ENCODE measurements at regions not wholly inside any gene's neighbourhood (a gene's known extent, or its start where the extent isn't known, plus 50 kb on each side); places are given as distances from the start of the nearest gene placed in this dataset.

GRCh38 chrX:40152741-40153344 lies 55.1 kb upstream of the BCOR start:
- DNase-seq (no peak), ATAC-seq (replicated peaks) (peak; percentile 13 to 15)
- peaks cover 0 to 29% of the 10 kb centered on the region in 2 donors for H3K27me3 Mint-ChIP-seq
- H3K4me1 Mint-ChIP-seq: peaks cover 31 to 69% of the 10 kb centered on the region in 2 donors
- H3K27ac Mint-ChIP-seq: peak overlapping the region; percentile 75
- H3K9me3 Mint-ChIP-seq: no peaks in the 10 kb centered on the region
- peak overlapping the region; percentile 86 for H3K4me3 Mint-ChIP-seq
- no peaks in the 10 kb centered on the region for H3K36me3 Mint-ChIP-seq

- H3K36me3 Mint-ChIP-seq: peaks cover 0 to 2% of the 10 kb centered on the region in 2 donors
- peaks cover 0 to 27% of the 10 kb centered on the region in 2 donors for H3K27me3 Mint-ChIP-seq
- H3K27ac Mint-ChIP-seq: peak overlapping the region; percentile 75
- H3K9me3 Mint-ChIP-seq: no peaks in the 10 kb centered on the region
- peak overlapping the region; percentile 65 to 86 for H3K4me3 Mint-ChIP-seq
- peaks cover 33 to 67% of the 10 kb centered on the region in 2 donors for H3K4me1 Mint-ChIP-seq
- DNase-seq (no peak), ATAC-seq (replicated peaks) (peak; percentile 29 to 33)
Observed at GRCh38 chrX:40152173-40152711, 54.5 kb upstream of the BCOR start.

GRCh38 chrX:40151211-40152172 lies 53.7 kb upstream of the BCOR start:
- DNase-seq (no peak), ATAC-seq (replicated peaks) (no peak)
- peaks cover 0 to 33% of the 10 kb centered on the region in 2 donors for H3K27me3 Mint-ChIP-seq
- H3K27ac Mint-ChIP-seq: peak overlapping the region; percentile 73
- peaks cover 39 to 70% of the 10 kb centered on the region in 2 donors for H3K4me1 Mint-ChIP-seq
- H3K9me3 Mint-ChIP-seq: no peaks in the 10 kb centered on the region
- H3K4me3 Mint-ChIP-seq: peak overlapping the region in 1 of 2 donors; percentile 46
- peaks cover 0 to 6% of the 10 kb centered on the region in 2 donors for H3K36me3 Mint-ChIP-seq

- DNase-seq (no peak), ATAC-seq (replicated peaks) (no peak)
- Mint-ChIP-seq H3K9me3 (no peaks in the 10 kb centered on the region), H3K27ac (no peak overlapping the region), H3K4me1 (peaks cover 39 to 74% of the 10 kb centered on the region in 2 donors), H3K36me3 (peaks cover 0 to 6% of the 10 kb centered on the region in 2 donors), H3K4me3 (no peak overlapping the region), H3K27me3 (peaks cover 0 to 34% of the 10 kb centered on the region in 2 donors)
Observed at GRCh38 chrX:40150503-40150902, 52.7 kb upstream of the BCOR start.

GRCh38 chrX:40149286-40150175 lies 51.8 kb upstream of the BCOR start:
- peak overlapping the region; percentile 58 to 60 for H3K4me3 Mint-ChIP-seq
- H3K4me1 Mint-ChIP-seq: peaks cover 40 to 71% of the 10 kb centered on the region in 2 donors
- ATAC-seq (replicated peaks) (no peak), DNase-seq (no peak)
- peak overlapping the region; percentile 89 for H3K27ac Mint-ChIP-seq
- no peaks in the 10 kb centered on the region for H3K9me3 Mint-ChIP-seq
- peaks cover 0 to 35% of the 10 kb centered on the region in 2 donors for H3K27me3 Mint-ChIP-seq
- peaks cover 0 to 6% of the 10 kb centered on the region in 2 donors for H3K36me3 Mint-ChIP-seq

GRCh38 chrX:40148385-40149285 lies 50.9 kb upstream of the BCOR start:
- H3K9me3 Mint-ChIP-seq: no peaks in the 10 kb centered on the region
- no peak for DNase-seq
- peak overlapping the region; percentile 58 to 60 for H3K4me3 Mint-ChIP-seq
- peak overlapping the region; percentile 89 for H3K27ac Mint-ChIP-seq
- peaks cover 0 to 6% of the 10 kb centered on the region in 2 donors for H3K36me3 Mint-ChIP-seq
- peak; percentile 17 to 18 for ATAC-seq (replicated peaks)
- peaks cover 0 to 32% of the 10 kb centered on the region in 2 donors for H3K27me3 Mint-ChIP-seq
- peaks cover 40 to 68% of the 10 kb centered on the region in 2 donors for H3K4me1 Mint-ChIP-seq

- H3K36me3 Mint-ChIP-seq: peaks cover 0 to 10% of the 10 kb centered on the region in 2 donors
- peak overlapping the region; percentile 48 for H3K27ac Mint-ChIP-seq
- peaks cover 38 to 63% of the 10 kb centered on the region in 2 donors for H3K4me1 Mint-ChIP-seq
- DNase-seq (no peak), ATAC-seq (replicated peaks) (no peak)
- peaks cover 0 to 36% of the 10 kb centered on the region in 2 donors for H3K27me3 Mint-ChIP-seq
- H3K9me3 Mint-ChIP-seq: no peaks in the 10 kb centered on the region
- H3K4me3 Mint-ChIP-seq: peak overlapping the region in 1 of 2 donors; percentile 32
Observed at GRCh38 chrX:40147971-40148370, 50.2 kb upstream of the BCOR start.

Measured in stimulated activated naive B cell treated with anti-CD40 and anti-IgM and Interleukin-4, amounts not matched to agents 10 μg/mL and 1 μg/mL and 100 μg/mL, for 72 hours (primary cell).